Neuronal stem cell (in vitro differentiated cells): ENCODE measurements at regions not wholly inside any gene's neighbourhood (a gene's known extent, or its start where the extent isn't known, plus 50 kb on each side); places are given as distances from the start of the nearest gene placed in this dataset.
"Not testable (repeated sequence)": the region's sequence is repeated elsewhere in the genome, so short reads cannot be mapped to it uniquely, and the experiment has no call there.

ENCODE experiments used
- DNase-seq: peaks from one replicate; pipeline ENCODE4 v3.0.0-alpha.2; 2013; ENCODE audit warnings: low spot score
- H2AFZ ChIP-seq: one replicate; pipeline ENCODE4 v1.6.1; 2013; ENCODE audit warnings: mild to moderate bottlenecking, low read length, inconsistent platforms
- H2AK5ac ChIP-seq: 2 replicates; pipeline ENCODE4 v1.6.1; 2013; ENCODE audit warnings: low read depth, mild to moderate bottlenecking, inconsistent platforms, low read length, moderate library complexity, mixed read lengths
- H2BK120ac ChIP-seq: 2 replicates; pipeline ENCODE4 v1.6.1; 2013; ENCODE audit warnings: low read depth, mild to moderate bottlenecking, inconsistent platforms, low read length, moderate library complexity, mixed read lengths
- H2BK12ac ChIP-seq: one replicate; pipeline ENCODE4 v1.6.1; 2013; ENCODE audit warnings: low read length, inconsistent platforms
- H2BK15ac ChIP-seq: 2 replicates; pipeline ENCODE4 v1.6.1; 2013; ENCODE audit warnings: mild to moderate bottlenecking, low read length, inconsistent platforms, mixed read lengths
- H2BK5ac ChIP-seq: one replicate; pipeline ENCODE4 v1.6.1; 2013; ENCODE audit warnings: inconsistent platforms, mild to moderate bottlenecking, low read length, moderate library complexity
- H3K14ac ChIP-seq: one replicate; pipeline ENCODE4 v1.6.1; 2013; ENCODE audit warnings: low read length, inconsistent platforms
- H3K18ac ChIP-seq: 2 replicates; pipeline ENCODE4 v1.6.1; 2013; ENCODE audit warnings: low read length, inconsistent platforms
- H3K23ac ChIP-seq: 2 replicates; pipeline ENCODE4 v1.6.1; 2013; ENCODE audit warnings: low read depth, mild to moderate bottlenecking, mixed read lengths, low read length, inconsistent platforms; ENCODE audit not compliant: poor library complexity
- H3K27ac ChIP-seq: replicated peaks from 3 replicates; pipeline ENCODE4 v1.5.1; 2013; ENCODE audit warnings: low read length, inconsistent platforms
- H3K27me3 ChIP-seq, 3 experiments: 2 replicates each; pipeline ENCODE4 v1.6.1; 2013; ENCODE audit warnings: low read length in 3 of 3, mild to moderate bottlenecking in 2 of 3, inconsistent platforms in 1 of 3, low read depth in 1 of 3, mixed read lengths in 1 of 3, moderate library complexity in 1 of 3; ENCODE audit not compliant: control insufficient read depth in 3 of 3, insufficient read depth in 3 of 3
- H3K36me3 ChIP-seq, 2 donors: replicated peaks in 1 of 2; 2 replicates each; pipeline ENCODE4 v1.6.1; 2013; ENCODE audit warnings: low read length in 2 of 2; ENCODE audit not compliant: control insufficient read depth in 2 of 2, insufficient read depth in 2 of 2
- H3K4ac ChIP-seq: 2 replicates; pipeline ENCODE4 v1.6.1; 2013; ENCODE audit warnings: inconsistent platforms, mild to moderate bottlenecking, low read length, moderate library complexity
- H3K4me1 ChIP-seq, 2 donors: 1 replicate in 1 of 2; 2 replicates in 1 of 2; pipeline ENCODE4 v1.6.1; 2013; ENCODE audit warnings: low read length in 2 of 2, low read depth in 1 of 2; ENCODE audit not compliant: control insufficient read depth in 2 of 2, insufficient read depth in 1 of 2
- H3K4me2 ChIP-seq: one replicate; pipeline ENCODE4 v1.6.1; 2013; ENCODE audit warnings: mild to moderate bottlenecking, low read length, inconsistent platforms; ENCODE audit not compliant: insufficient read depth, poor library complexity, severe bottlenecking
- H3K4me3 ChIP-seq, 2 donors: 2 replicates each; pipeline ENCODE4 v1.5.1; 2013; ENCODE audit warnings: low read length in 2 of 2, mild to moderate bottlenecking in 2 of 2, inconsistent platforms in 1 of 2, moderate library complexity in 1 of 2
- H3K79me1 ChIP-seq: one replicate; pipeline ENCODE4 v1.6.1; 2013; ENCODE audit warnings: low read depth, mild to moderate bottlenecking, inconsistent platforms, low read length, moderate library complexity
- H3K9ac ChIP-seq: one replicate; pipeline ENCODE4 v1.6.1; 2013; ENCODE audit warnings: mild to moderate bottlenecking, low read depth, low read length, inconsistent platforms; ENCODE audit not compliant: poor library complexity
- H3K9me3 ChIP-seq, 2 donors: replicated peaks in 1 of 2; 2 replicates each; pipeline versions ENCODE3 to v1.6.1; 2013; ENCODE audit warnings: low read length in 2 of 2, mild to moderate bottlenecking in 2 of 2, inconsistent platforms in 1 of 2, low read depth in 1 of 2, mixed read lengths in 1 of 2, moderate library complexity in 1 of 2; ENCODE audit not compliant: control insufficient read depth in 2 of 2, insufficient read depth in 1 of 2
- H4K8ac ChIP-seq: one replicate; pipeline ENCODE4 v1.6.1; 2013; ENCODE audit warnings: low read depth, mild to moderate bottlenecking, inconsistent platforms, low read length, moderate library complexity
- H4K91ac ChIP-seq: one replicate; pipeline ENCODE4 v1.6.1; 2013; ENCODE audit warnings: low read length, low read depth, mild to moderate bottlenecking, inconsistent platforms; ENCODE audit not compliant: poor library complexity
- WGBS, 2 donors: extraction: QIAGEN DNeasy Blood & Tissue Kit; methylation state at CpG; one replicate each; pipeline ENCODE4 v1.1.7; 2013; ENCODE audit warnings: missing lambda C conversion rate in 2 of 2, mixed read lengths in 1 of 2; ENCODE audit not compliant: insufficient read length in 2 of 2, insufficient replicate concordance in 1 of 2; ENCODE audit errors: extremely low coverage in 2 of 2; 5-methylcytosine and 5-hydroxymethylcytosine counted together

DNA sequence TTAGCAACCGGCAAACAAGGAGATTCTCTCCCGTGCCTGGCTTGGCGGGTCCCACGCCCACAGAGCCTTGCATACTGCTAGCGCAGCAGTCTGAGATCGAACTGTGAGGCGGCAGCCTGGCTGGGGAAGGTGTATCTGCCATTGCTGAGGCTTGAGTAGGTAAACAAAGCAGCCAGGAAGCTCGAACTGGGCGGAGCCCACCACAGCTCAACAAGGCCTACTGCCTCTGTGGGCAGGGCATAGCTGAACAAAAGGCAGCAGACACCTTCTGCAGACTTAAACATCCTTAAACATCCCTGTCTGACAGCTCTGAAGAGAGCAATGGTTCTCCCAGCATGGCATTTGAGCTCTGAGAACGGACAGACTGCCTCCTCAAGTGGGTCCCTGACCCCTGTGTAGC, 58.8 kb upstream of the ZNF800 start:
- not testable (repeated sequence) for H3K14ac ChIP-seq, H3K4ac ChIP-seq, H3K4me3 ChIP-seq, H2AK5ac ChIP-seq, H2BK15ac ChIP-seq, H2BK12ac ChIP-seq, H3K18ac ChIP-seq, H2BK120ac ChIP-seq, H3K27ac ChIP-seq, H3K9ac ChIP-seq, H2AFZ ChIP-seq, H3K4me2 ChIP-seq, DNase-seq, H4K91ac ChIP-seq, H3K36me3 ChIP-seq, H3K4me1 ChIP-seq, H3K79me1 ChIP-seq, H3K27me3 ChIP-seq, H2BK5ac ChIP-seq, H4K8ac ChIP-seq, H3K23ac ChIP-seq
- peaks cover 11% of the 10 kb centered on the region in 2 donors for H3K9me3 ChIP-seq
- no CpG with 5 or more reads among the region's 10 CpGs for WGBS, 2 donors

DNA sequence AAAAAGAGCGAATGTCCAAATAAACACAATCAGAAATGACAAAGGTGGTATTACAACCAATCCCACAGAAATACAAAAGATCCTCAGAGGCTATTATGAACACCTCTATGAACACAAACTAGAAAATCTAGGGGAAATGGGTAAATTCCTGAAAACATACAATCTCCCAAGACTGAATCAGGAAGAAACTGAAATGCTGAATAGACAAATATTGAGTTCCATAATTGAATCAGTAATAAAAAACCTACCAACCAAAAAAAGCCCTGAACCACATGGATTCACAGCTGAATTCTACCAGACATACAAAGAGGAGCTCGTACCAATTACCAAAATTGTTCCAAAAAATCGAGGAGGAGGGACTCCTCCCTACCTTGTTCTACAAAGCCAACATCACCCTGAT, 56.1 kb upstream of the ZNF800 start:
- no peak overlapping the region for H2BK120ac ChIP-seq
- no peak for DNase-seq
- H2BK12ac ChIP-seq, result no peak overlapping the region
- no peak overlapping the region for H3K14ac ChIP-seq
- H3K9me3 ChIP-seq, result peaks cover 12% of the 10 kb centered on the region in 2 donors
- H3K4ac ChIP-seq, result no peak overlapping the region
- no peak overlapping the region for H2BK5ac ChIP-seq
- no peak overlapping the region for H4K8ac ChIP-seq
- H2AK5ac ChIP-seq, result no peak overlapping the region
- no peak overlapping the region for H4K91ac ChIP-seq
- no peak overlapping the region for H3K4me3 ChIP-seq
- no peaks in the 10 kb centered on the region for H3K4me1 ChIP-seq
- no peaks in the 10 kb centered on the region for H3K36me3 ChIP-seq
- no peak overlapping the region for H2AFZ ChIP-seq
- peaks cover 0 to 3% (median 0%) of the 10 kb centered on the region in 3 experiments for H3K27me3 ChIP-seq
- no peak overlapping the region for H2BK15ac ChIP-seq
- no CpG with 5 or more reads among the region's 3 CpGs for WGBS, 2 donors
- no peak overlapping the region for H3K4me2 ChIP-seq
- no peak overlapping the region for H3K9ac ChIP-seq
- no peak overlapping the region for H3K27ac ChIP-seq
- no peaks in the 10 kb centered on the region for H3K79me1 ChIP-seq
- H3K18ac ChIP-seq, result no peak overlapping the region
- H3K23ac ChIP-seq, result no peak overlapping the region

DNA sequence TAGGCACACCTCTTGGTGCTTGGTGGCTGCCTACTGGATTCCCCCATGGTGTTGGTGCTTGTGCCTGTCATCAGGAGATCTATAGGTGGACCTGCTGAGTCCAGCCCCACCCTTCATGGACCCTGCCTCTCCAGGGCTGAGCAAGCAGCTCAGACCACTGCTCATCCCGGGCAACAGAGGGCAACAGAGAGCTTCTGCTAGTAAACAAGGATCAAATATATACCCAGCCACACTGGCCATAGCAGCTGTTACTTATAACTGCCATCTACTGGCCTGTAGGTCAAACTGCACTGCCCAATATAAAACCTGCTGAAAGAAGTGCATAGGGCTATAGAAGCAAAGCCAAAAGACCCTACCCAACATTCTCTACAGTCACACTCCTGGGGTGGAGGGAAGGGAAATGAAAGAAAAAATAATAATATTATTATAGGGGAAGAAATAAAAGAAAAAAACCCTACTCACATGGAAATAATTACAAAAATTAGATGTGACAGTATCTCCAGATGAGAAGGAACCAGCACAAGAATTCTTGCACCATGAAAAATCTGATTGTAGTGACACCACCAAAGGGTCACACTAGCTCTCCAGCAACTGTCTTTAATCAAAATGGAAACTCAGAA, 54.9 kb upstream of the ZNF800 start:
- Histone ChIP-seq H3K23ac (no peak overlapping the region), H2BK15ac (no peak overlapping the region), H2AK5ac (no peak overlapping the region), H2BK12ac (no peak overlapping the region), H3K79me1 (no peaks in the 10 kb centered on the region), H3K27ac (no peak overlapping the region), H2BK5ac (no peak overlapping the region), H3K9ac (no peak overlapping the region), H2AFZ (no peak overlapping the region), H2BK120ac (no peak overlapping the region), H3K4ac (no peak overlapping the region), H3K4me3 (no peak overlapping the region), H4K8ac (no peak overlapping the region), H3K36me3 (no peaks in the 10 kb centered on the region), H3K4me1 (no peaks in the 10 kb centered on the region), H3K27me3 (no peaks in the 10 kb centered on the region), H3K14ac (no peak overlapping the region), H3K18ac (no peak overlapping the region), H4K91ac (no peak overlapping the region), H3K9me3 (peaks cover 12% of the 10 kb centered on the region in 2 donors), H3K4me2 (no peak overlapping the region)
- no peak for DNase-seq
- no CpG with 5 or more reads among the region's 1 CpG for WGBS, 2 donors

DNA sequence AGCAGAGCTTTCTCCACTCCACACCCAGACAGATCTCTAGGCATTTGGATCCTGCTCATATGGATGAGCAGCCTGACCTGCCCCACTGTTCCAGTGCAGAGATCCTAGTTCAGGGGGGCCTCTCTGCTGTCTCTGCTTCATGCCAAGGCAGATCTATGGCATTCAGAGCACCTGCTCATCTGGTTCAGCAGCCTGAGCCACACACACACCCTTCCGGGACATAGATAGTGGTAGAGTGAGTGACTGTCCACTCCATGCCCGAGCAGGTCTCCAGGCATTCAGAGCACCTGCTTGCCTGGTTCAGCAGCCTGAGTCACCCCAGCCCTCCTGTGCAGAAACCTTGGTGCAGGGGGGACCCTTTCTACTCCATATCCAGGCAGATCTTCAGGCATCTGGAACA, 54.3 kb upstream of the ZNF800 start:
- Histone ChIP-seq H2AK5ac (no peak overlapping the region), H4K8ac (no peak overlapping the region), H3K14ac (no peak overlapping the region), H3K27me3 (no peaks in the 10 kb centered on the region), H2BK15ac (no peak overlapping the region), H2BK120ac (no peak overlapping the region), H2AFZ (no peak overlapping the region), H4K91ac (no peak overlapping the region), H3K36me3 (no peaks in the 10 kb centered on the region), H3K4me3 (peak overlapping the region in 1 of 2 donors; percentile 46), H3K4me2 (no peak overlapping the region), H3K79me1 (no peaks in the 10 kb centered on the region), H2BK12ac (no peak overlapping the region), H3K4me1 (no peaks in the 10 kb centered on the region), H3K9ac (no peak overlapping the region), H3K4ac (no peak overlapping the region), H3K23ac (no peak overlapping the region), H3K18ac (no peak overlapping the region), H2BK5ac (no peak overlapping the region), H3K27ac (no peak overlapping the region), H3K9me3 (peaks cover 12% of the 10 kb centered on the region in 2 donors)
- no peak for DNase-seq
- WGBS, 2 donors, result no CpG with 5 or more reads among the region's 2 CpGs
